Naive thymus-derived CD4-positive, alpha-beta T cell (primary cell): ENCODE measurements at regions not wholly inside any gene's neighbourhood (a gene's known extent, or its start where the extent isn't known, plus 50 kb on each side); places are given as distances from the start of the nearest gene placed in this dataset.
"Not testable (repeated sequence)": the region's sequence is repeated elsewhere in the genome, so short reads cannot be mapped to it uniquely, and the experiment has no call there.

Experiments used
- ATAC-seq: fragments of 150-1000 bp; cut with Tn5 transposase; 2 replicates; pipeline ENCODE4 v1.10.0; 2021; ENCODE audit warnings: mild to moderate bottlenecking, moderate library complexity
- CTCF ChIA-PET: fragments of 350-600 bp; sonication (Branson Sonifier 250); formaldehyde crosslinking; loops from one replicate; lab custom pipeline; 2021; ENCODE audit warnings: antibody characterized with exemption; lab: Charles Lee
- POLR2A ChIA-PET: fragments of 350-600 bp; sonication (Branson Sonifier 250); formaldehyde crosslinking; loops from one replicate; lab custom pipeline; 2021; ENCODE audit warnings: antibody characterized with exemption, inconsistent platforms; lab: Charles Lee
- DNase-seq, 9 donors: peaks; one replicate each; pipeline versions ENCODE4 v3.0.0 to v3.0.0-alpha.2; 2020 to 2022; ENCODE audit warnings: mixed read lengths in 1 of 9
- H3K27ac ChIP-seq: one replicate; pipeline ENCODE4 v1.7.0; 2013; ENCODE audit warnings: mild to moderate bottlenecking, low read depth, low read length, moderate library complexity
- H3K27me3 ChIP-seq, 2 donors: one replicate each; pipeline ENCODE4 v1.7.0; 2013; ENCODE audit warnings: low read length in 2 of 2, mild to moderate bottlenecking in 2 of 2, moderate library complexity in 2 of 2; ENCODE audit not compliant: control insufficient read depth in 2 of 2, insufficient read depth in 2 of 2
- H3K36me3 ChIP-seq, 3 experiments: 1 replicate in 2 of 3; 2 replicates in 1 of 3; pipeline ENCODE4 v1.7.0; 2013; ENCODE audit warnings: low read length in 3 of 3, mild to moderate bottlenecking in 3 of 3, moderate library complexity in 1 of 3; ENCODE audit not compliant: insufficient read depth in 3 of 3, control insufficient read depth in 2 of 3
- H3K4me1 ChIP-seq, 2 donors: one replicate each; pipeline ENCODE4 v1.7.0; 2013; ENCODE audit warnings: low read length in 2 of 2, mild to moderate bottlenecking in 2 of 2, moderate library complexity in 1 of 2; ENCODE audit not compliant: control insufficient read depth in 2 of 2, insufficient read depth in 2 of 2
- H3K4me3 ChIP-seq: 2 replicates; pipeline ENCODE4 v1.7.0; 2013; ENCODE audit warnings: mild to moderate bottlenecking, low read length
- H3K9me3 ChIP-seq, 3 experiments: 1 replicate in 2 of 3; 2 replicates in 1 of 3; pipeline ENCODE4 v1.7.0; 2013; ENCODE audit warnings: low read length in 3 of 3; ENCODE audit not compliant: control insufficient read depth in 2 of 3
- H3K27ac Mint-ChIP-seq, 9 donors: one replicate each; pipeline ENCODE4 v1.8.0; 2020 to 2022; ENCODE audit warnings: mixed read lengths in 9 of 9, mild to moderate bottlenecking in 8 of 9, moderate library complexity in 5 of 9, inconsistent platforms in 2 of 9
- H3K27me3 Mint-ChIP-seq, 5 donors: one replicate each; pipeline ENCODE4 v1.8.0; 2021 to 2022; ENCODE audit warnings: mixed read lengths in 5 of 5, mild to moderate bottlenecking in 1 of 5
- H3K36me3 Mint-ChIP-seq, 5 donors: one replicate each; pipeline ENCODE4 v1.8.0; 2020 to 2022; ENCODE audit warnings: mixed read lengths in 5 of 5, mild to moderate bottlenecking in 3 of 5, inconsistent platforms in 1 of 5
- H3K4me1 Mint-ChIP-seq, 7 donors: one replicate each; pipeline ENCODE4 v1.8.0; 2020 to 2022; ENCODE audit warnings: mixed read lengths in 7 of 7, mild to moderate bottlenecking in 3 of 7, inconsistent platforms in 1 of 7
- H3K4me3 Mint-ChIP-seq, 10 donors: one replicate each; pipeline ENCODE4 v1.8.0; 2020 to 2022; ENCODE audit warnings: mild to moderate bottlenecking in 10 of 10, mixed read lengths in 10 of 10, moderate library complexity in 6 of 10, inconsistent platforms in 2 of 10
- H3K9me3 Mint-ChIP-seq, 11 donors: one replicate each; pipeline ENCODE4 v1.8.0; 2020 to 2022; ENCODE audit warnings: mixed read lengths in 11 of 11, mild to moderate bottlenecking in 4 of 11, inconsistent platforms in 1 of 11, moderate library complexity in 1 of 11
- intact Hi-C, 2 donors: fragments of 100-400 bp; cut with micrococcal nuclease; formaldehyde crosslinking; loops; one replicate each; pipeline ENCODE4 v1.15.1; 2023

DNA sequence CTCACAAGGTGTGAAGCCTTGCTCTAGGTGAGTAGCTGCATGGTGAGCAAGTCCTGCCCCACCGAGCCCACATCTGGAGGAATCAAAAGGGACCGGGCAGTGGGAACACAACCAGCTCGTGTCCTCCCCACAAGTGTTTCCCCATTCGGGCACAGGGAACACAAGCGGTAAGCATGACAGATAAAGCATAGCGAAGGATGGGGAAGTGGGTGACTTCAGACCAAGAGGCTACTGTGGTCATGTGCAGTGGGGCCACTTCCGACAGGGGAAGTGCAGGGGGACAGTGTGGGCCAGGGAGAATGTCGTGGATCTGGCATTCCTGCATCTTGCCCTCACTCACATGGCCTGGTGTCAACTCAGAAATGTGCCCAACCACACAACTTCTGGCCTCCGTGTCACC is 306.2 kb downstream of the FAM72C start:
- Histone ChIP-seq H3K27ac (no peak overlapping the region), H3K4me3 (no peak overlapping the region), H3K9me3 (peaks cover 0 to 6% (median 0%) of the 10 kb centered on the region in 3 experiments), H3K36me3 (no peaks in the 10 kb centered on the region), H3K27me3 (peaks cover 0 to 4% of the 10 kb centered on the region in 2 donors), H3K4me1 (no peaks in the 10 kb centered on the region)
- Mint-ChIP-seq H3K9me3 (peaks cover 2 to 48% (median 16%) of the 10 kb centered on the region in 11 donors), H3K27ac (no peak overlapping the region), H3K4me1 (peaks cover 0 to 17% (median 10%) of the 10 kb centered on the region in 7 donors), H3K36me3 (peaks cover 0 to 20% (median 0%) of the 10 kb centered on the region in 5 donors), H3K4me3 (no peak overlapping the region), H3K27me3 (peaks cover 60 to 93% (median 85%) of the 10 kb centered on the region in 5 donors)
- intact Hi-C loops = no loop called here
- DNase-seq (no peak), ATAC-seq (no peak)
- ChIA-PET POLR2A (no interaction called here), CTCF (no interaction called here)

DNA sequence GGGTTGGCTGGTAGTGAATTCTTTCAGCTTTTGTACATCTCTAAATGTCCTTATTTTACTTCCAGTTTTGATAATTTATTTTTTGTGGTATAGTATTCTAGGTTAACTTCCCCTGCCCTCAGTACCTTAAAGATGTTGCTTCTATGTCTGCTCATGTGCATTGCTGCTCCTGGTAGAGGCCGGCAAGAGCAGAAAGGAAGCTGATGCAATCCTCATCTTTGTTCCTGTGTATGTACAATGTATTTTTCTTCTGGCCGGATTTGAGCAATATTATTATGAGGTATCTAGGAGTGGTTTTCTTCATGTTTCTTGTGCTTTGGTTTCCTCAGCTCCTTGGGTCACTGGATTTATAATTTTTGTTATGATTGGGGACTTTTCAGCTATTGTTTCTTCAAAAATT is 308.7 kb downstream of the FAM72C start:
- CTCF ChIA-PET, intact Hi-C loops, H3K9me3 ChIP-seq, DNase-seq, POLR2A ChIA-PET, H3K27ac Mint-ChIP-seq, H3K36me3 ChIP-seq, H3K27me3 ChIP-seq, H3K27ac ChIP-seq, H3K4me3 ChIP-seq, H3K4me1 ChIP-seq, H3K4me3 Mint-ChIP-seq, ATAC-seq: not testable (repeated sequence)
- H3K4me1 Mint-ChIP-seq = peaks cover 0 to 22% (median 10%) of the 10 kb centered on the region in 7 donors
- H3K36me3 Mint-ChIP-seq = peaks cover 0 to 15% (median 0%) of the 10 kb centered on the region in 5 donors
- peaks cover 64 to 97% (median 88%) of the 10 kb centered on the region in 5 donors for H3K27me3 Mint-ChIP-seq
- peaks cover 5 to 46% (median 8%) of the 10 kb centered on the region in 11 donors for H3K9me3 Mint-ChIP-seq

DNA sequence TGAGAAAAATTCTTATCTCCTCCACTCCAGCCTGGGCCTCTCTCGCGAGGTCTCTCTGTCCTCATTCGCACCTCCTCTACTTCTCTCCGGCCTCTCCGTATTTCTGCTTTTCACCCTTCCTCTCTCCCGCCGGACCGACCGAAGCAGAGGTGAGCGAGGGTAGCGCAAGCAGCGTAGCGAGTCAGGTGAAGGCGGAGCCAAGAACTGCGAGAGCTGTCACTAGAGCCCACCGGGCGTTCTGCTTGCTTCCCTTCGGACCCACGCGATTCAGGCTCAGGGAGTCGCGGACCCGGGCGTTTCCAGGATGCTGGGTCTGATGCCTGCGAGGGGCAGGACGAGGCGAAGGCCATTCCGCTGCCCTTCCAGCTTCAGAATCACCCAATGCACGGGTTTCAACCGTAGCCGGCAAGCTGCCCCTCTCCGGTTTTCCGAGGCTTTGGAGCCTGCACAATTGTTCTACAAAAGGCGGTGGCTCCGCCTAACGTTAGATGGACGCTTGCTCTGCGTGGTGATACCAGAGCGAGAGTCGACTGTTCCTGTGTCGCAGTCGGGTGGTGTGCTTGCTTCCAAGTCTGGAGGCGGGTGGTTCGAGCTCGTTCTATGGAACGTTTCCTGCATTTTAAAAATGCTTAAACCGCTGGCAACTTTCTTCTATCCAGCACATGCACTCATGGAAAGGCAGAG is 310.2 kb downstream of the FAM72C start:
- H3K27me3 Mint-ChIP-seq = peaks cover 67 to 96% (median 91%) of the 10 kb centered on the region in 5 donors
- peak overlapping the region in 8 of 10 donors; percentile 20 to 82 (median 63) for H3K4me3 Mint-ChIP-seq
- POLR2A ChIA-PET = no interaction called here
- no peak overlapping the region for H3K27ac Mint-ChIP-seq
- DNase-seq (no peak), ATAC-seq (no peak)
- intact Hi-C loops = no loop called here
- peaks cover 0 to 22% (median 10%) of the 10 kb centered on the region in 7 donors for H3K4me1 Mint-ChIP-seq
- H3K36me3 ChIP-seq = no peaks in the 10 kb centered on the region
- no peaks in the 10 kb centered on the region for H3K9me3 ChIP-seq
- no peak overlapping the region for H3K4me3 ChIP-seq
- no peak overlapping the region for H3K27ac ChIP-seq
- H3K9me3 Mint-ChIP-seq = peaks cover 6 to 53% (median 10%) of the 10 kb centered on the region in 11 donors
- no peaks in the 10 kb centered on the region for H3K4me1 ChIP-seq
- CTCF ChIA-PET = no interaction called here
- peaks cover 0 to 3% of the 10 kb centered on the region in 2 donors for H3K27me3 ChIP-seq
- H3K36me3 Mint-ChIP-seq = peaks cover 0 to 14% (median 0%) of the 10 kb centered on the region in 5 donors

DNA sequence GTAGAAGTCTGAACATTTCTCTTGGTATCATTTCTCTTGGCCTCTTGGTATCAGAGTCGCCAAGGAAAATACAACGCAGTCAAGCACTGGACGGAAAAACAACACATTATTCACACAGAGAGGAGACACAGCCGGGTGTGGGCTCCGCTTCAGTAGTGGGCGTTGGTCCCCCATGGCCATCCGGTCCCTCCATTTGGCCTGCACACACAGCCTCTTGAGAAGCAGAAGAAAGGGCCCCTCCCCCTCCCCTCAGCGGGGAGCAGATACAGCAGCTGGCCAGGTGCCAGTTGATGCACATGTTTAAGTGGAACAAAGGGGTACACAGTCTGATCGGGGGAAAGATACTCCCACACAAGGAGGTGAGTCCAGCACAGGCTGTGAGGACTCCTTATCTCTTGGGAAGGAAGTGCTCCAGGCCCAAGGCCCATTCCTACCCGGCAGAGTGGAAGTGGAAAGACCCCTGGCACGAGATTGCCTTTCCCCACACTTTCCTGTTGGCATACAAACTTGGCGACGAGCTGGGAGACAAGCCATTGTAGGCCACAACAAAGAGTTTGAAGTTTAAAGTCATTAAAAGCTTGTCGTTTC is 311.3 kb downstream of the FAM72C start:
- Mint-ChIP-seq H3K27ac (no peak overlapping the region), H3K27me3 (peaks cover 75 to 95% (median 91%) of the 10 kb centered on the region in 5 donors), H3K4me3 (peak overlapping the region in 2 of 10 donors; percentile 13 to 70), H3K9me3 (peaks cover 6 to 59% (median 13%) of the 10 kb centered on the region in 11 donors), H3K36me3 (peaks cover 0 to 15% (median 5%) of the 10 kb centered on the region in 5 donors), H3K4me1 (peaks cover 0 to 22% (median 10%) of the 10 kb centered on the region in 7 donors)
- intact Hi-C loops = no loop called here
- POLR2A ChIA-PET = no interaction called here
- no peak for ATAC-seq
- CTCF ChIA-PET = no interaction called here
- H3K4me1 ChIP-seq = no peaks in the 10 kb centered on the region
- peaks cover 0 to 3% of the 10 kb centered on the region in 2 donors for H3K27me3 ChIP-seq
- H3K9me3 ChIP-seq = no peaks in the 10 kb centered on the region
- H3K27ac ChIP-seq = no peak overlapping the region
- DNase-seq = no peak
- no peak overlapping the region for H3K4me3 ChIP-seq
- no peaks in the 10 kb centered on the region for H3K36me3 ChIP-seq

DNA sequence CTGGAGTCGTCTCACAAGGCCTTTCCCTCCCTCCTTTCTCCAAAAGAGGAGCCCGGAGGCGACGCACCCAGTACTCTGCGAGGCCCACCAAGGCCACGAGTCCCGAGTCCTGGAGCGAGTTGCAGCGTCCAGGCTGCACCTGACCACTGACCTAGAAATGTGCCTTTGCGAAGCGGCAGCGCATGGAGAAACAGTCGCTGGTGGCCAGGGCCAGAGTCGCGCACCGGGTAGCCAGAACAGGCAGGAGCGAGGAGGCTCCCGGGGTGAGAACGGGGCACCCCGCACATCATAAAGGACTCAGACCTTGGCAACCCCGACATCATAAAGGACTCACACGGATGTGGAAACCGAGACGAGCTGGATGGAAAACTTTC is 318.4 kb downstream of the FAM72C start:
- DNase-seq = no peak
- Mint-ChIP-seq H3K36me3 (peaks cover 0 to 23% (median 4%) of the 10 kb centered on the region in 5 donors), H3K4me1 (peaks cover 0 to 4% (median 0%) of the 10 kb centered on the region in 7 donors), H3K9me3 (peaks cover 10 to 70% (median 16%) of the 10 kb centered on the region in 11 donors), H3K27me3 (peaks cover 81 to 94% (median 90%) of the 10 kb centered on the region in 5 donors), H3K27ac (no peak overlapping the region), H3K4me3 (no peak overlapping the region)
- ATAC-seq = no peak
- H3K9me3 ChIP-seq = peaks cover 0 to 4% (median 0%) of the 10 kb centered on the region in 3 experiments
- POLR2A ChIA-PET = no interaction called here
- no peaks in the 10 kb centered on the region for H3K4me1 ChIP-seq
- peaks cover 0 to 4% of the 10 kb centered on the region in 2 donors for H3K27me3 ChIP-seq
- no peak overlapping the region for H3K27ac ChIP-seq
- H3K36me3 ChIP-seq = no peaks in the 10 kb centered on the region
- CTCF ChIA-PET = no interaction called here
- intact Hi-C loops = no loop called here
- H3K4me3 ChIP-seq = no peak overlapping the region

DNA sequence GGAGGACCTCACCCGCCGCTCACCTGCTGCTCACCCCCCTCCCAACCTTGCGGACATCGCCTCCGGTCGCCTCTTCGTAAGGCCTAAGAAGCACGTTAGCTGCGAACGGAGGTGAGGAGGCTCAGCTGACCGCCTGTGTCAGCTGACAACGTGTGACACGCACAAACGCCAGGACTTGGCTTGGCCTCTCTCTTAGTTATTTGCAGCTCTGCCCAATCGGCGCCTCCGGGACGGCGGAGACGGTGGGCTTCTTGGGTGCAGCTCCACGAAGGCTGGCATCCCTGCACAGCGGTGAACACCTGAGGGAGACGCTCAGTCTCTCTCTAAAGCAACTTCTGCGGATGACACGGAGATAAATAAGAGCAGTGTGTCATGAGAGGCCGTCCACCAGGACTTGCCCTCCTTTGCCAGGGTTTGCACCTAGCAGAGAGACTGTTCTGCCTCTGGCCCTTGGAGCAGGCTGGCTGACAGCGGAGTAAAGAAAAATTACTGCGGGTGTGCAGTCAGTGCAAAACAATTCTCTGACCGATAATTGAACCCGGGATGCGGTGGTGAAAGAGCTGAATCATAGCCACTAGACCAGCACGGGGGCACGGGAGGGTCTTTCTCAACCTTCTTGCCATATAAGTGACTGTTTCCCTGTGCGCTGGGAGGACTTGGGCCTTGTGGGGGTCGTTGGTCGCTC is 318.9 kb downstream of the FAM72C start:
- H3K4me1 ChIP-seq = no peaks in the 10 kb centered on the region
- H3K27me3 ChIP-seq = peaks cover 0 to 4% of the 10 kb centered on the region in 2 donors
- ATAC-seq (no peak), DNase-seq (no peak)
- Mint-ChIP-seq H3K36me3 (peaks cover 0 to 21% (median 4%) of the 10 kb centered on the region in 5 donors), H3K27me3 (peaks cover 77 to 94% (median 87%) of the 10 kb centered on the region in 5 donors), H3K27ac (peak overlapping the region in 1 of 9 donors; percentile 53), H3K4me3 (no peak overlapping the region), H3K4me1 (peaks cover 0 to 4% (median 0%) of the 10 kb centered on the region in 7 donors), H3K9me3 (peaks cover 9 to 67% (median 14%) of the 10 kb centered on the region in 11 donors)
- H3K4me3 ChIP-seq = no peak overlapping the region
- H3K36me3 ChIP-seq = no peaks in the 10 kb centered on the region
- intact Hi-C loops = no loop called here
- H3K27ac ChIP-seq = no peak overlapping the region
- CTCF ChIA-PET = no interaction called here
- H3K9me3 ChIP-seq = peaks cover 0 to 4% (median 0%) of the 10 kb centered on the region in 3 experiments
- POLR2A ChIA-PET = no interaction called here
